Prostate gland (tissue), 2 donors: ENCODE measurements at regions not wholly inside any gene's neighbourhood (a gene's known extent, or its start where the extent isn't known, plus 50 kb on each side); places are given as distances from the start of the nearest gene placed in this dataset.

Experiments used
- POLR2A ChIP-seq: fragments of 450-650 bp; IDR thresholded peaks from one replicate; pipeline ENCODE4 v1.6.1; 2016; ENCODE audit warnings: antibody characterized with exemption, mild to moderate bottlenecking
- POLR2AphosphoS5 ChIP-seq: sonication (generic); formaldehyde crosslinking; IDR thresholded peaks from one replicate; pipeline ENCODE4 v1.6.1; 2017; ENCODE audit warnings: antibody characterized with exemption
- TF ChIP-seq, protein P1 (sequence below), 4 experiments: fragments of 200-600 bp in 2 of 4; fragments of 450-650 bp in 2 of 4; sonication (generic) in 2 of 4; IDR thresholded peaks; 1 replicate in 3 of 4; 2 replicates in 1 of 4; pipeline ENCODE4 v1.5.1; 2016 to 2019; ENCODE audit warnings: antibody characterized with exemption in 4 of 4, mild to moderate bottlenecking in 2 of 4, moderate library complexity in 2 of 4

DNA sequence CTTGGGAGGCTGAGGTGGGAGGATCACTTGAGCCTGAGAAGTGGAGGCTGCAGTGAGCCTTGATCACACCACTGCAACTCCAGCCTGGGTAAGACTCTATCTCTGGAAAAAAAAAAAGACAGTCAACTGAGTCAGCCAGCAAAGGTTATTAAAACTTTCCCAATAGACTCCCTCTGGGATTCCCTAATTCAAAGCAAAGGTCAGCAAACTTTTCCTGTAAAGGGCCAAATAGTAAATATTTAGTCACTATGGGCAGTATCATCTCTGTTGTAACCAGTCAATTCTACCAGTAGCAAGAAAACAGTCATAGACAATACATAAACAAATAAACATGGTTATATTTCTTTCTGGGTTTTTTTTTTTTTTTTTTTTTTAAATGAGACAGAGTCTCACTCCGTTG, 122.5 kb downstream of the IPO8 start:
- TF ChIP-seq, protein P1, sequence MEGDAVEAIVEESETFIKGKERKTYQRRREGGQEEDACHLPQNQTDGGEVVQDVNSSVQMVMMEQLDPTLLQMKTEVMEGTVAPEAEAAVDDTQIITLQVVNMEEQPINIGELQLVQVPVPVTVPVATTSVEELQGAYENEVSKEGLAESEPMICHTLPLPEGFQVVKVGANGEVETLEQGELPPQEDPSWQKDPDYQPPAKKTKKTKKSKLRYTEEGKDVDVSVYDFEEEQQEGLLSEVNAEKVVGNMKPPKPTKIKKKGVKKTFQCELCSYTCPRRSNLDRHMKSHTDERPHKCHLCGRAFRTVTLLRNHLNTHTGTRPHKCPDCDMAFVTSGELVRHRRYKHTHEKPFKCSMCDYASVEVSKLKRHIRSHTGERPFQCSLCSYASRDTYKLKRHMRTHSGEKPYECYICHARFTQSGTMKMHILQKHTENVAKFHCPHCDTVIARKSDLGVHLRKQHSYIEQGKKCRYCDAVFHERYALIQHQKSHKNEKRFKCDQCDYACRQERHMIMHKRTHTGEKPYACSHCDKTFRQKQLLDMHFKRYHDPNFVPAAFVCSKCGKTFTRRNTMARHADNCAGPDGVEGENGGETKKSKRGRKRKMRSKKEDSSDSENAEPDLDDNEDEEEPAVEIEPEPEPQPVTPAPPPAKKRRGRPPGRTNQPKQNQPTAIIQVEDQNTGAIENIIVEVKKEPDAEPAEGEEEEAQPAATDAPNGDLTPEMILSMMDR (IDR thresholded peaks at IDR 0.05) = no peak
- TF ChIP-seq POLR2AphosphoS5 (no peak), POLR2A (no peak)
